ELF-1 (cell line): ENCODE measurements at regions not wholly inside any gene's neighbourhood (a gene's known extent, or its start where the extent isn't known, plus 50 kb on each side); places are given as distances from the start of the nearest gene placed in this dataset.
"Not testable (repeated sequence)": the region's sequence is repeated elsewhere in the genome, so short reads cannot be mapped to it uniquely, and the experiment has no call there.

Experiments used
- DNase-seq: peaks from one replicate; pipeline ENCODE4 v3.0.0-alpha.2; 2016; ENCODE audit warnings: low read depth, low spot score

DNA sequence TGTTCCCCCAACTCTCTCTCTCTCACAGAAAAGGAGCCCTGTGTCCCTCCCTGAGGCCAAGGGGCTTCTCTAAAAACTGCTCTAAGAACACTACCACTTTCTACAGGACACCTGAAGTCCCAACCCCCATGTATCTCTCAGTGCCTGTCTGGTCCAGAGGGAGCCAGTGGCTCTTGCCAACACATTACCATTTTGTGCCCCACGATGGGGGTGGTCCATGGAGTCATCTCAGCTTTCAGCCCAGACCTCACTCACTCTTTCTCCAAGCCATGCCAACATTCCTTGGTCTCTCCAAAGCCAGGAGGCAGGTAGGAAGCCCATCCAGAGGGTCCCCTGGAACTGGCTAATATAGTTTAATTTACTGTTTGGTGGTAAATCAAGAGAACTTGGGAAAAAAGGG lies 962.1 kb upstream of the DEFB115 start:
- DNase-seq: not testable (repeated sequence)

- DNase-seq: not testable (repeated sequence)
These were observed 961.5 kb upstream of the DEFB115 start for GRCh38 chr20:30295967-30296366.

DNA sequence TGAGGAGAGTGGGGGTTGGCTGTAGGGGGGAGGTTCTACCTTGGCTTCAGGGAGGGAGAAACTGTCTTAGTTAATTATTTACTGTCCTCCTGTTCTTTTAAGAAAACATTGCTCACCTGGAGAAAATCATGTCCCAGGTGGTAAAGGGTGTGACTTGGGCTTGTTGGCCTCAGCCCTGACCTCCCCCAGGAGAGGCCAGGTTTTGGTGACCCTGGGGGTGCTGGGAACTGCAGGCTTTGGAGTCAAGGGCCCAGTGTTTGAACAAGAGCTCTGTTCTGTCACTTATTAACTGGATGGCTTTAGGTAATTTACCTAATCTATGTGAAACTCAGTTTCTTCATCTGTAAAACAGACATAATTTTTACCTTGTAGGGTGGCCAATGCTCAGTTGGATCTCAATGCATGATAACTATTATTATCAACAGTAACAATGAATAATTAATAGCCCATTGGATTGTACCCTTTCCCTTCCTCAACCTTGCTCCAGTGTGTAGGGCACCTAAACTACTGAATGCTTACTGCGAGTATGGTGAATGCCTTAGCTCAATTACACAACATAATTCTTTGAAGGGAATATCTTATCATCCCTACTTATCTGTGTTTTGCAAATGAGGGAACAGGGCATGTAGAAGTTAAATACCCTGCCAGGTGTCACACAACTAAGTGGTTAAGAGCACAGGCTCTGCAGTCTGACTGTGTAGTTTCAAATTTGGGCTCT lies 959.4 kb upstream of the DEFB115 start:
- not testable (repeated sequence) for DNase-seq

DNA sequence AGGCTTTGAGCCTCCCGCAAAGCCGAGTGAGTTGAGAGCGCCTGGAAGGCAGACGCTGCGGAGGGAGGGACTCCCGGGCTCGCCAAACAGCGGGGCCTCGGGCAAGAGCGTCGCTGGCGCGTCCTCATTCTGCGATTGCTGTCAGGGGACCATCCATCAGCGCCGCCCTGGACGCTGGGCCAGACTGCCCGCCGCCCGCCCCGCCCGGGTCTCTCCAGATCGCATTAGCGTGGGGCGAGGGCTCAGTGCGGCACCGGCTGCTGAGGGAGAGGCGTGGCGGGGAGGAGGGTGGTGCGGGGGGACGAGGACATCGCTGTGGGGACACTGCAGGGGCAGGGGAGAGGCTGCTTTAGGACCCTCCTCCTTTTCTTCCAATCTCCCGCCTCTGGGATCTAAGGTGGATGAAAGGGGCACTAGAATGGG lies 957.2 kb upstream of the DEFB115 start:
- peak; percentile 72 for DNase-seq

DNA sequence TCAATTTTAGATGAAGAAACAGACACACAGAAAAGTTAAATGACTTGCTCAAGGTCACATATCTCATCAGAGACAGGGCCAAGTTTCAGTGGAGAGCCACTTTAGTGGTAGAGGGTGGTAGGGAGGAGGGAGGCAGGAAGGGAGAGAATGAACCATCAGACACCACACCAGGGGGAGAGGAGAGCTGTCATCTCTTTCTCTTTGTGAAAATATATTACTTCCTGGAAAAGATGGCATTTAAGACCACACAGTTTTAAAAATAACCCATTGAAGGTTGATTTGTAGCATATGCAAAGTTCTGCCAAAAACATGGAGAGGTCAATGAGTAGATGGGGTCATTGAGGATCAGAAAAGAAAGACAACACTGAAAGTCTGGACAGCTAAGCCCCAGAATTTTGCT lies 954.7 kb upstream of the DEFB115 start:
- DNase-seq: not testable (repeated sequence)

DNA sequence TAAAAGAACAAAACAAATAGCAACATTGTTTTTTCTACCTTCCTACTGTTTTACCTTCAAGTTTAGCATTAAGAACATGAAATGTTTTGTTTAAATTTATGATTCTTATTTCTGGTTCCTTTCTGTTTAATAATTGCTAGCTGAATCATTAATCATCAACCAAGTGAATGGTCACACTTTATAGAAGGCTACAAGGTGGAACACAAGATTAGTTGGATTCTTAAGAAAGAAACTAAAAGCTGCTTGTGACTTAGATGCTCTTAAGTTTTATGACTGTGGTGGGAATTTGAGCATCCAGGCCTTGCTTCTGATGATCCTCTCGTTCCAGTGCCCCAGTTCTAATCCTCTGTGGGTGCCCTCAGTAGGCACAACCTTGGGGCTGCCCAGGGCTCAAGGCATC lies 947.5 kb upstream of the DEFB115 start:
- not testable (repeated sequence) for DNase-seq

- DNase-seq: not testable (repeated sequence)
These were observed 947.1 kb upstream of the DEFB115 start for GRCh38 chr20:30310385-30310784.

- not testable (repeated sequence) for DNase-seq
These were observed 945.2 kb upstream of the DEFB115 start for GRCh38 chr20:30312220-30312619.

- not testable (repeated sequence) for DNase-seq
These were observed 943.8 kb upstream of the DEFB115 start for GRCh38 chr20:30313660-30314059.

- DNase-seq: not testable (repeated sequence)
These were observed 941.4 kb upstream of the DEFB115 start for GRCh38 chr20:30316063-30316462.

GRCh38 chr20:30316532-30317299 lies 940.7 kb upstream of the DEFB115 start:
- not testable (repeated sequence) for DNase-seq

- DNase-seq: not testable (repeated sequence)
These were observed 923.7 kb upstream of the DEFB115 start for GRCh38 chr20:30333744-30334143.

- DNase-seq: not testable (repeated sequence)
These were observed 919.9 kb upstream of the DEFB115 start for GRCh38 chr20:30337556-30337955.

DNA sequence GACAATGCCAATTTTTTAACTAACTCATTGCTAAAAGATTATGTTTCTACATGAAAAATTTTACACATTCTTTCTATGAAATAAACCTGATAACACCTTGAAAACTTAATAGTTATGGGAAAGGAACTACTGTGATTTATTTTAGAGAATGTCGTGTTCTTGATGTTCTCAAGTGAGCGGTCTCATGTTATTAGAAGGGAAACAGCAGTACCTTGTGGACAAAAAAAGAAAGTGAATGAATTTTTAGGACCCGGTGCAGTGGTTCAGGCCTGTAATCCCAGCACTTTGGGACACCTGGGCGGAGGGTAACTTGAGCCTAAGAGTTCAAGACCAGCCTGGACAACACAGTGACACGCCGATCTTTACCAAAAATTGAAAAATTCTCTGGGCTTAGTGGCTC lies 908.5 kb upstream of the DEFB115 start:
- DNase-seq: peak; percentile 30

DNA sequence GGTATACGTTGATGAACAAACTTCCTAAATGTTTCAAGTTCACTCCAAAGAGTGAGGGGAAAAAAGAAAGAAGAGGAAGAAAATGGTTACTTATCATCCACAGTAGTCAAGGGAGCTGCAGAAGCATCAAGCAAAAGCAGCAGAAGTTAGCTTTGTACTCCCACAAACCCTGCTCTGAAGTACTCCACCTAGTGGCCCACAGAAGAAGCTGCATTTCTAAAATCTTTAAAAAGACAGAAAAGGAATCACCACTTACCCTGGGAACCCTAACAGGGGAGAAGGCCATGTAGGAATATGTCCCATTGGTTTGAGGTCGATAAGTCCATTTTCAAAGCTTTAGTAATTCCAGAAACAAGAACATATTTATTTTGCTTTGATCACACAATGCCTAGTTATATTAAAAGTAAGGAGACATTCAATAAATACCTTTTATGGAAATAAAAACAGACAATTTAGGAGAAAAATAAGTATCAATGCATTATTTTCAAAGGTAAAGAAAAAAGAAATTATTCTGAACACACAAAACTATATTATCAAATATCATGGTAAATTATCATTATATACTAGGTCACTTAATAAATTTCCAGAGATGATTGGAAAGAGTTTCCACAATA lies 900.5 kb upstream of the DEFB115 start:
- not testable (repeated sequence) for DNase-seq

GRCh38 chr20:30361756-30362155 lies 895.7 kb upstream of the DEFB115 start:
- not testable (repeated sequence) for DNase-seq

GRCh38 chr20:30376430-30376766 lies 881.1 kb upstream of the DEFB115 start:
- not testable (repeated sequence) for DNase-seq

- DNase-seq: peak; percentile 92
These were observed 880.5 kb upstream of the DEFB115 start for GRCh38 chr20:30376767-30377658.

DNA sequence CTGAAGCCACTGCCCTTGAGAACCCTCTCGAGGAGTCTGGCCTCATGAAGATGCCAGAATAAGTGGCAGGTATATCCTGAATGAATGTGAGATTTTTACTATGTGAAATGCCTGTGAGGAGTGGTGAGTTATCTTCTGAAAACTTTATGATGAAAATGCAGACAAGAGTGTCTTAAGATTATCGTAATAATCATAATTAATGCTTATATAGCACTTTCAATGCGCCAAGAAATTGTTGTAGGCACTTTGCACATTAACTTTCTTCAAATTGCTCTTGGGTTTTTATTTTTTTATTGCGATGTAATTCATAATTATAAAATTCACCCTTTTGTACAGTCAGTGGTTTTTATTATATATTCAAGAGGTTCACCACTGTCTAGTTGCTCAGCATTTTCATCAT lies 879.1 kb upstream of the DEFB115 start:
- not testable (repeated sequence) for DNase-seq

DNA sequence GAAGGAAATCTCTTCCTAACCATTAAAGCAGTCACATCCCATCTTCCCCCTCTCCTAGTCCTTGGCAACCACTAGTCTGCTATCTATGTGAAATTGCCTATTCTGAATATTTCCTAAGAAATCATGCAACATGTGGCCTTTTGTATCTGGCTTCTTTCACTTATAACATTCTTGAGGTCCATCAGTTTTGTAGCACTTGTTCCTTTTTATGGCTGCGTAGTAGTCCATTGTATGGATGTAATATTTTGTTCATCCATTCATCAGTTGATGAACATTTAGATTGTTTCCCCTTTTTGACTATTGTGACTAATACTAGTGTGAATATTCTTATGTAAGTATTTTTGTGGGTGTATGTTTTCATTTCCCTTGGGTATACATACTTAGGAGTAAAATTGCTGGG lies 878.7 kb upstream of the DEFB115 start:
- DNase-seq: not testable (repeated sequence)

DNA sequence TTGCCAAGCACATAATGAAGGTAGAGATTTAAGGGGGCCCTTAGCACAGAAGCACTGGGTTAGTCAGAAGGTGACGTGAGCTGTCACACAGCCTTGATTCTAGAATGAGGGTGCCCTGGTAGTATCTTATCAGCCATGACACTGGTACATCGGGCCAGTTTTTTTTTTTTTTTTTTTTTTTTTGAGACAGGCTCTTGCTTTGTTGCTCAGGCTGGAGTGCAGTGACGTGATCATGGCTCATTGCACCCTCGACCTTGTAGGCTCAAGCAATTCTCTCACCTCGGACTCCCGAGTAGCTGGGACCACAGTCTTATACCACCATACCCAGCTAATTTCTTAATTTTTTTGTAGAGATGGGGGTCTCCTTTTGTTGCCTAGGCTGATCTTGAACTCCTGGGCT lies 872.6 kb upstream of the DEFB115 start:
- not testable (repeated sequence) for DNase-seq
